ENCODE measurements at regions not wholly inside any gene's neighbourhood (a gene's known extent, or its start where the extent isn't known, plus 50 kb on each side); places are given as distances from the start of the nearest gene placed in this dataset.

GRCh38 chr13:40271931-40272775 is 394.3 kb downstream of the FOXO1 start:
- H3K4me1 ChIP-seq (ENCODE audit: control insufficient read depth, extremely low read depth, insufficient read depth, low read length) = peaks cover 39% of the 10 kb centered on the region

DNA sequence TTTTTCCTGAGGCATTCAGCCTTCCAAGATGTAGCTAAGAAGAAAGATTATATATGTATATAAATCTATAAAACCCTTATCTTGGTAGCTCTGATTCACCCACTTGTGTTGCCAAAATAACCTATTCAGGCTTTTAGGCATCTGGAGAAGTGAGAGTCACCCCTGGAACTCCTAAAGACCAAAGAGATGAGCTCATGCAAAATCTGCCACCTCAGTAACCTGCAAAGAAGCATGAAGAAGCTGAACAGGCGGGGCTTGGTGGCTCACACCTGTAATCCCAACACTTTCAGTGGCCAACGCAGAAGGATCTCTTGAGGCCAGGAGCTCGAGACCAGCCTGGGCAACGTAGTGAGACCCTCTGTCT is 393.7 kb downstream of the FOXO1 start:
- Histone ChIP-seq H3K9ac (ENCODE audit: control insufficient read depth, extremely low read depth, insufficient read depth, low read length) (no peak overlapping the region), H3K9me3 (ENCODE audit: control insufficient read depth, low read depth, low read length) (no peaks in the 10 kb centered on the region), H3K27ac (ENCODE audit: control insufficient read depth, insufficient read depth, low read length) (peak overlapping the region; percentile 65), H3K4me3 (ENCODE audit: control insufficient read depth in 2 of 3, extremely low read depth in 1 of 3, insufficient read depth in 2 of 3, low read depth in 1 of 3, low read length in 3 of 3) (no peak overlapping the region), H2AFZ (ENCODE audit: control insufficient read depth, low read length) (no peak overlapping the region), H4K20me1 (ENCODE audit: control insufficient read depth, extremely low read depth, insufficient read depth, low read length) (no peaks in the 10 kb centered on the region), H3K9me1 (ENCODE audit: control insufficient read depth, extremely low read depth, insufficient read depth, low read length) (no peaks in the 10 kb centered on the region), H3K4me2 (ENCODE audit: control insufficient read depth, extremely low read depth, insufficient read depth, low read depth, low read length) (peak overlapping the region; percentile 70), H3K36me3 (ENCODE audit: control insufficient read depth in 2 of 2, extremely low read depth in 1 of 2, insufficient read depth in 2 of 2, low read length in 2 of 2) (no peaks in the 10 kb centered on the region), H3K4me1 (ENCODE audit: control insufficient read depth, extremely low read depth, insufficient read depth, low read length) (peaks cover 39% of the 10 kb centered on the region), H3K79me2 (ENCODE audit: control insufficient read depth, insufficient read depth, low read length) (no peaks in the 10 kb centered on the region), H3K27me3 (ENCODE audit: control insufficient read depth, extremely low read depth, insufficient read depth, low read length) (no peaks in the 10 kb centered on the region)
- no peak for TF ChIP-seq EZH2 (IDR thresholded peaks at IDR 0.05; ENCODE audit: low read length)
- TF ChIP-seq, protein P1, sequence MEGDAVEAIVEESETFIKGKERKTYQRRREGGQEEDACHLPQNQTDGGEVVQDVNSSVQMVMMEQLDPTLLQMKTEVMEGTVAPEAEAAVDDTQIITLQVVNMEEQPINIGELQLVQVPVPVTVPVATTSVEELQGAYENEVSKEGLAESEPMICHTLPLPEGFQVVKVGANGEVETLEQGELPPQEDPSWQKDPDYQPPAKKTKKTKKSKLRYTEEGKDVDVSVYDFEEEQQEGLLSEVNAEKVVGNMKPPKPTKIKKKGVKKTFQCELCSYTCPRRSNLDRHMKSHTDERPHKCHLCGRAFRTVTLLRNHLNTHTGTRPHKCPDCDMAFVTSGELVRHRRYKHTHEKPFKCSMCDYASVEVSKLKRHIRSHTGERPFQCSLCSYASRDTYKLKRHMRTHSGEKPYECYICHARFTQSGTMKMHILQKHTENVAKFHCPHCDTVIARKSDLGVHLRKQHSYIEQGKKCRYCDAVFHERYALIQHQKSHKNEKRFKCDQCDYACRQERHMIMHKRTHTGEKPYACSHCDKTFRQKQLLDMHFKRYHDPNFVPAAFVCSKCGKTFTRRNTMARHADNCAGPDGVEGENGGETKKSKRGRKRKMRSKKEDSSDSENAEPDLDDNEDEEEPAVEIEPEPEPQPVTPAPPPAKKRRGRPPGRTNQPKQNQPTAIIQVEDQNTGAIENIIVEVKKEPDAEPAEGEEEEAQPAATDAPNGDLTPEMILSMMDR (optimal IDR thresholded peaks at IDR 0.05 in 1 of 3, IDR thresholded peaks at IDR 0.05 in 1 of 3, conservative IDR thresholded peaks at IDR 0.05 in 1 of 3; ENCODE audit: extremely low read depth in 1 of 3, insufficient read depth in 2 of 3, low read length in 3 of 3) = no peak
- DNase-seq (ENCODE audit: low read depth, low spot score) = no peak
- FAIRE-seq = peak; percentile 77
- dilution Hi-C loops (cut with MboI; ENCODE audit: extremely low pct_ligation_motif_present, low sequenced_read_pairs) = no loop called here

More at GRCh38 chr13:40271931-40272775, 394.3 kb downstream of the FOXO1 start:
- Histone ChIP-seq H3K9ac (ENCODE audit: control insufficient read depth, extremely low read depth, insufficient read depth, low read length) (peak overlapping the region; percentile 35), H3K4me2 (ENCODE audit: control insufficient read depth, extremely low read depth, insufficient read depth, low read depth, low read length) (peak overlapping the region; percentile 70), H2AFZ (ENCODE audit: control insufficient read depth, low read length) (peak overlapping the region; percentile 66), H3K27ac (ENCODE audit: control insufficient read depth, insufficient read depth, low read length) (peak overlapping the region; percentile 65), H3K79me2 (ENCODE audit: control insufficient read depth, insufficient read depth, low read length) (no peaks in the 10 kb centered on the region), H3K9me3 (ENCODE audit: control insufficient read depth, low read depth, low read length) (no peaks in the 10 kb centered on the region), H3K9me1 (ENCODE audit: control insufficient read depth, extremely low read depth, insufficient read depth, low read length) (no peaks in the 10 kb centered on the region), H3K36me3 (ENCODE audit: control insufficient read depth in 2 of 2, extremely low read depth in 1 of 2, insufficient read depth in 2 of 2, low read length in 2 of 2) (no peaks in the 10 kb centered on the region), H3K4me3 (ENCODE audit: control insufficient read depth in 2 of 3, extremely low read depth in 1 of 3, insufficient read depth in 2 of 3, low read depth in 1 of 3, low read length in 3 of 3) (peak overlapping the region in 2 of 3 experiments; percentile 3 to 13), H3K27me3 (ENCODE audit: control insufficient read depth, extremely low read depth, insufficient read depth, low read length) (no peaks in the 10 kb centered on the region), H4K20me1 (ENCODE audit: control insufficient read depth, extremely low read depth, insufficient read depth, low read length) (no peaks in the 10 kb centered on the region)
- DNase-seq (ENCODE audit: low read depth, low spot score) = peak; percentile 58
- dilution Hi-C loops (cut with MboI; ENCODE audit: extremely low pct_ligation_motif_present, low sequenced_read_pairs) = no loop called here
- peak; percentile 78 for FAIRE-seq
- TF ChIP-seq EZH2 (IDR thresholded peaks at IDR 0.05; ENCODE audit: low read length) = no peak
- TF ChIP-seq, protein P1 (optimal IDR thresholded peaks at IDR 0.05 in 1 of 3, IDR thresholded peaks at IDR 0.05 in 1 of 3, conservative IDR thresholded peaks at IDR 0.05 in 1 of 3; ENCODE audit: extremely low read depth in 1 of 3, insufficient read depth in 2 of 3, low read length in 3 of 3) = no peak

Measured in keratinocyte (primary cell).